WTC11 (cell line): ENCODE measurements at regions not wholly inside any gene's neighbourhood (a gene's known extent, or its start where the extent isn't known, plus 50 kb on each side); places are given as distances from the start of the nearest gene placed in this dataset.

ENCODE experiments used
- ATF3 ChIP-seq: sonication (generic); formaldehyde crosslinking; conservative IDR thresholded peaks from 2 replicates; pipeline ENCODE4 v1.8.1; 2022; ENCODE audit warnings: mild to moderate bottlenecking, missing genetic modification reagents
- CBFB ChIP-seq: sonication (generic); formaldehyde crosslinking; IDR thresholded peaks from 2 replicates; pipeline ENCODE4 v1.8.1; 2022; ENCODE audit warnings: mild to moderate bottlenecking, low read depth, missing genetic modification reagents
- CREB1 ChIP-seq: sonication (generic); formaldehyde crosslinking; IDR thresholded peaks from 2 replicates; pipeline ENCODE4 v1.8.0; 2023; ENCODE audit warnings: mild to moderate bottlenecking, missing genetic modification reagents
- CTCF ChIP-seq: fragments of 200-600 bp; IDR thresholded peaks from 2 replicates; pipeline ENCODE4 v1.8.0; 2022; ENCODE audit warnings: antibody characterized with exemption
- E2F1 ChIP-seq: sonication (generic); formaldehyde crosslinking; IDR thresholded peaks from 2 replicates; pipeline ENCODE4 v1.8.0; 2022; ENCODE audit warnings: mild to moderate bottlenecking, missing genetic modification reagents
- IRF1 ChIP-seq: sonication (generic); formaldehyde crosslinking; IDR thresholded peaks from 2 replicates; pipeline ENCODE4 v1.8.0; 2023; ENCODE audit warnings: missing genetic modification reagents
- KAT7 ChIP-seq: sonication (generic); formaldehyde crosslinking; IDR thresholded peaks from 2 replicates; pipeline ENCODE4 v1.8.1; 2023; ENCODE audit warnings: missing genetic modification reagents, mild to moderate bottlenecking, borderline replicate concordance
- NFYB ChIP-seq: sonication (generic); formaldehyde crosslinking; conservative IDR thresholded peaks from 2 replicates; pipeline ENCODE4 v1.8.0; 2022; ENCODE audit warnings: low read depth, missing genetic modification reagents
- PREB ChIP-seq: sonication (generic); formaldehyde crosslinking; IDR thresholded peaks from 2 replicates; pipeline ENCODE4 v1.8.1; 2022; ENCODE audit warnings: mild to moderate bottlenecking, missing genetic modification reagents, moderate library complexity, borderline replicate concordance
- TP53 ChIP-seq: sonication (generic); formaldehyde crosslinking; IDR thresholded peaks from 2 replicates; pipeline ENCODE4 v1.8.1; 2023; ENCODE audit warnings: mild to moderate bottlenecking, missing genetic modification reagents
- ZNF138 ChIP-seq: sonication (generic); formaldehyde crosslinking; conservative IDR thresholded peaks from 2 replicates; pipeline ENCODE4 v1.8.1; 2022; ENCODE audit warnings: mild to moderate bottlenecking, moderate library complexity, missing genetic modification reagents
- ZNF416 ChIP-seq: fragments of 250-450 bp; sonication (Bioruptor Pico); IDR thresholded peaks from 2 replicates; pipeline ENCODE4 v1.9.0; 2021; ENCODE audit warnings: mild to moderate bottlenecking, inconsistent platforms

GRCh38 chr15:37245358-37245757, 145.0 kb upstream of the MEIS2 start:
- TF ChIP-seq E2F1 (CRISPR knock-in tag) (no peak), CTCF (no peak), ATF3 (no peak), TP53 (no peak), ZNF416 (CRISPR knock-in tag) (no peak), NFYB (CRISPR knock-in tag) (no peak), PREB (CRISPR knock-in tag) (no peak), CBFB (no peak), IRF1 (no peak), CREB1 (CRISPR knock-in tag) (no peak), KAT7 (CRISPR knock-in tag) (no peak), ZNF138 (CRISPR knock-in tag) (no peak)
